ENCODE measurements at regions not wholly inside any gene's neighbourhood (a gene's known extent, or its start where the extent isn't known, plus 50 kb on each side); places are given as distances from the start of the nearest gene placed in this dataset.
"Not testable (repeated sequence)": the region's sequence is repeated elsewhere in the genome, so short reads cannot be mapped to it uniquely, and the experiment has no call there.

GRCh38 chr1:182325339-182325738 lies 66.3 kb downstream of the GLUL start:
- ATAC-seq (no peak), DNase-seq (no peak)
- H3K27me3 ChIP-seq (ENCODE audit: control insufficient read depth, insufficient read depth, low read length) = no peaks in the 10 kb centered on the region
- no peak overlapping the region for H3K27ac Mint-ChIP-seq
- H3K4me1 ChIP-seq (ENCODE audit: control insufficient read depth, insufficient read depth, low read length) = no peaks in the 10 kb centered on the region
- H3K4me3 Mint-ChIP-seq = no peak overlapping the region
- H3K9me3 Mint-ChIP-seq = no peaks in the 10 kb centered on the region
- TF ChIP-seq CTCF (IDR thresholded peaks at IDR 0.05) = no peak
- no peaks in the 10 kb centered on the region for H3K36me3 Mint-ChIP-seq
- H3K4me1 Mint-ChIP-seq = no peaks in the 10 kb centered on the region
- no peak overlapping the region for H3K27ac ChIP-seq (ENCODE audit: low read length)
- H3K9me3 ChIP-seq (ENCODE audit: control insufficient read depth, insufficient read depth, low read length) = no peaks in the 10 kb centered on the region
- no peaks in the 10 kb centered on the region for H3K27me3 Mint-ChIP-seq (ENCODE audit: low read depth in 2 of 2)
- no peak overlapping the region for H3K4me3 ChIP-seq (ENCODE audit: low read length)
- 83% methylated on average over 2 of the region's 2 CpGs for WGBS (ENCODE audit: insufficient coverage)
- intact Hi-C loops (cut with micrococcal nuclease) = no loop called here
- H3K36me3 ChIP-seq (ENCODE audit: control insufficient read depth, insufficient read depth, low read length) = no peaks in the 10 kb centered on the region

- H3K36me3 Mint-ChIP-seq; H3K9me3 ChIP-seq (ENCODE audit: control insufficient read depth, insufficient read depth, low read length); H3K4me3 ChIP-seq (ENCODE audit: low read length); H3K27ac Mint-ChIP-seq; DNase-seq; H3K27me3 ChIP-seq (ENCODE audit: control insufficient read depth, insufficient read depth, low read length); ATAC-seq; H3K9me3 Mint-ChIP-seq; H3K27ac ChIP-seq (ENCODE audit: low read length); H3K4me1 Mint-ChIP-seq; H3K4me1 ChIP-seq (ENCODE audit: control insufficient read depth, insufficient read depth, low read length); H3K36me3 ChIP-seq (ENCODE audit: control insufficient read depth, insufficient read depth, low read length); H3K27me3 Mint-ChIP-seq (ENCODE audit: low read depth in 2 of 2); H3K4me3 Mint-ChIP-seq; intact Hi-C loops (cut with micrococcal nuclease): not testable (repeated sequence)
- 60% methylated on average over 2 of the region's 6 CpGs for WGBS (ENCODE audit: insufficient coverage)
Observed at GRCh38 chr1:182321532-182321931, 70.1 kb downstream of the GLUL start.

GRCh38 chr1:182317611-182318161 lies 73.9 kb downstream of the GLUL start:
- H3K27ac Mint-ChIP-seq = no peak overlapping the region
- H3K9me3 Mint-ChIP-seq = no peaks in the 10 kb centered on the region
- Histone ChIP-seq H3K9me3 (ENCODE audit: control insufficient read depth, insufficient read depth, low read length) (no peaks in the 10 kb centered on the region), H3K4me1 (ENCODE audit: control insufficient read depth, insufficient read depth, low read length) (no peaks in the 10 kb centered on the region), H3K4me3 (ENCODE audit: low read length) (no peak overlapping the region), H3K27ac (ENCODE audit: low read length) (no peak overlapping the region), H3K27me3 (ENCODE audit: control insufficient read depth, insufficient read depth, low read length) (no peaks in the 10 kb centered on the region), H3K36me3 (ENCODE audit: control insufficient read depth, insufficient read depth, low read length) (no peaks in the 10 kb centered on the region)
- peaks cover 4 to 10% of the 10 kb centered on the region in 2 donors for H3K27me3 Mint-ChIP-seq (ENCODE audit: low read depth in 2 of 2)
- 80% methylated on average over 1 of the region's 1 CpG for WGBS (ENCODE audit: insufficient coverage)
- no peak for TF ChIP-seq CTCF (IDR thresholded peaks at IDR 0.05)
- intact Hi-C loops (cut with micrococcal nuclease) = no loop called here
- no peaks in the 10 kb centered on the region for H3K4me1 Mint-ChIP-seq
- no peak for ATAC-seq
- no peaks in the 10 kb centered on the region for H3K36me3 Mint-ChIP-seq
- DNase-seq = no peak
- no peak overlapping the region for H3K4me3 Mint-ChIP-seq

- H3K27ac Mint-ChIP-seq; H3K4me1 ChIP-seq (ENCODE audit: control insufficient read depth, insufficient read depth, low read length); H3K27ac ChIP-seq (ENCODE audit: low read length); H3K27me3 ChIP-seq (ENCODE audit: control insufficient read depth, insufficient read depth, low read length); H3K4me3 ChIP-seq (ENCODE audit: low read length); ATAC-seq; DNase-seq; H3K9me3 ChIP-seq (ENCODE audit: control insufficient read depth, insufficient read depth, low read length); intact Hi-C loops (cut with micrococcal nuclease); H3K4me1 Mint-ChIP-seq; H3K4me3 Mint-ChIP-seq; H3K36me3 ChIP-seq (ENCODE audit: control insufficient read depth, insufficient read depth, low read length); H3K36me3 Mint-ChIP-seq; H3K9me3 Mint-ChIP-seq: not testable (repeated sequence)
- WGBS (ENCODE audit: insufficient coverage) = 90% methylated on average over 3 of the region's 3 CpGs
- H3K27me3 Mint-ChIP-seq (ENCODE audit: low read depth in 2 of 2) = peaks cover 4 to 14% of the 10 kb centered on the region in 2 donors
Observed at GRCh38 chr1:182316454-182316853, 75.1 kb downstream of the GLUL start.
